ENCODE measurements at regions not wholly inside any gene's neighbourhood (a gene's known extent, or its start where the extent isn't known, plus 50 kb on each side); places are given as distances from the start of the nearest gene placed in this dataset.

GRCh38 chr1:88275259-88275862 lies 408.7 kb upstream of the PKN2 start:
- no peak for DNase-seq

DNA sequence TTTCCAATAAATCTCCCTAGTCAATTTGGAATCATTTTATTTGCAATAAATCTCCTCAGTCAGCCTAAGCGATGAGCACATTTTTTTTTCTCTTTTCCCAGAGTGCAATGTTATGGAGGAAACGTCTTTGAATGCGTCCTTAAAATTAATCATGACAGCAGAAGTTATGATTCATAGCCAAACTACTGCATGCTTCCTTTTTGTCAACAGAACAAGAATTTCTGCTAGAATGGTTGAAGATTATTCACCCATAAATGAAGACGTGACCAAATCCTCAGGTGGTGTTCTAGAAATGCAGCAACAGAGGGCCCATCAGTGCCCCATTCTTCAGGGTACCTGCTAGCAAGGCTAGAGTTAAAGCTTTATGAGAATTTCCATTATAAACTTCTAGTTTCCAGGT lies 407.9 kb upstream of the PKN2 start:
- no peak for DNase-seq

GRCh38 chr1:88284066-88284465 lies 400.0 kb upstream of the PKN2 start:
- no peak for DNase-seq

DNA sequence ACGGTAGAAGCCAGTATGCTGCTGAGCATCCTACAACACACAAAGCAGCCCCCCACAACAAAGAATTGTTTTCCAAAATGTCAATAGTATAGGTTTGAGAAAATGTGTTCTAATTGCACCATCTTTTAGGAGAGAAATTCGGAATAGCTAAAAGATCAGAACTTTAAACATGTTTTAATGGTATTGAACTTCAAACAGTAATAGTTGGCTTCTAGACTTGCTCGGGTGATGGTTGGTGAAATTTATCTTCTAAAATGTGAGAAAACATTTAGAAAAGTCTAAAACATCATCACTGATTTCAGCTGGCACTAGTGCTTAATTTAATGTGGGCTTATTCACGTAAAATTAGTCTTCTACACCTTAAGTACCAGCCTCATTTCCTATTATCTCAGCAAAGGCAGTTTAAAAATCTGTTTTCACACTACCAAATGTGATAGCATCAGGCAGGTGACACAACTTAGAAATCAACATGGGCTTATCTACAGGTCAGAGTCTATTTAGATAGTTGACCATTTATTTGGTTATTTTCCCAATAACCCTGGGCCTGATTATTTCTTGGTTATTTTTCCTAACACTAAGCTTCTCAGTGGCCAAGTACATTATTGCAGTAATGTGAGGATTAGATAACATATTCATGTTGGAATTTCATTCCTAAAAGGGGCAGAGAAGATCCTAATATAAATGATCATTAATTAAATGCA lies 399.3 kb upstream of the PKN2 start:
- DNase-seq = no peak

GRCh38 chr1:88286716-88287115 lies 397.4 kb upstream of the PKN2 start:
- no peak for DNase-seq

DNA sequence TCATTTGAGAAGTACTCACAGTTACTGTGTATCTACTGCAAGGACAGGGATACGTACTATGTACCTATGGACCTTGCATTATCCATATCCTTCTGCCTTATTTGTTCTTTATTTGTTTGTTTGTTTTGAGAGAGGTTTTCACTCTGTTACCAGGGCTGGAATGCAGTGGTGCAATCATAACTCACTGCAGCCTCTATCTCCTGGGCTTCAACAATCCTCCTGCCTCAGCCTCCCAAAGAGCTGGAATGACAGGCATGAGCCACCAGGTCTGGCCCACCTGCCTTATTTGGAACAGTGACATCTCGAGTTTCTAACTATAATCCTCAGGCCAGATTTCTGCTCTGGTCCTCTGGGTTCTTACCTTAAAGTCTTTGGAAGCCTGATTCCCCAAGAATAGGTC lies 395.5 kb upstream of the PKN2 start:
- no peak for DNase-seq

- no peak for DNase-seq
Observed at GRCh38 chr1:88289401-88290102, 394.5 kb upstream of the PKN2 start.

DNA sequence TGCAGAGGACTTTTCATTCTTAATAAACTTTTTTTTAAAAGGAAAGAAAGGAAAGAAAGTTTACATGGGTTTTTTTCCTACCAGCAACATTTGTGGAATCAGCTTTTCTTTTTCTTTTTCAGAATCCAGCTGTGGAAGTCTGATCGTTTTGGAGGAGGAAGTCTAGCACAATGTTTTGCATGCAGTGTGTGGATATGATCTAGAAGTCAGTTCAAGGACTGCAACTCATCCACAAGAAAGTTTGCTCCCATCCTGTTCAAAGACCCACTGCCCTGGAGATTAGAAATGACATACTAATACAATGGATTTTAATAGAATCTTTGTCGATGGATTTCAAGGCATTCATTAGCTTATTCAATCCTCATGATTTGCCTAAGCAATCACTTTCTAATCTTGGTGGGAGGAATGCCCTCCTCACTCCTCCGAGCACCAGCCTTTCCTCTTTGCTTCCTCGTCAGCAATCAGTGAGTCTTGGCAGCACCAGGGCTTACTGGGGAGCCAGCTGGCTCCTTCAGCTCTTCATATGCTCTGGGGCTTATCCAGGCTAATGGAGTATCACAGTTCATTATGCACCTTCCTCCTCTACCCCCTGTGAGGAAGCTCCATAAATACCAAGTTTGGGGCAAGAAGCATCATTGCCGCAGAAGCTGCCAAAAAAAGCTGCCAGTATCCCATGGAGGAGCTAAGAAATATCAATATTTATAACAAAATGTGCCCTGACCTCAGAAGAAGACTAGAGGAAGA lies 392.3 kb upstream of the PKN2 start:
- no peak for DNase-seq

DNA sequence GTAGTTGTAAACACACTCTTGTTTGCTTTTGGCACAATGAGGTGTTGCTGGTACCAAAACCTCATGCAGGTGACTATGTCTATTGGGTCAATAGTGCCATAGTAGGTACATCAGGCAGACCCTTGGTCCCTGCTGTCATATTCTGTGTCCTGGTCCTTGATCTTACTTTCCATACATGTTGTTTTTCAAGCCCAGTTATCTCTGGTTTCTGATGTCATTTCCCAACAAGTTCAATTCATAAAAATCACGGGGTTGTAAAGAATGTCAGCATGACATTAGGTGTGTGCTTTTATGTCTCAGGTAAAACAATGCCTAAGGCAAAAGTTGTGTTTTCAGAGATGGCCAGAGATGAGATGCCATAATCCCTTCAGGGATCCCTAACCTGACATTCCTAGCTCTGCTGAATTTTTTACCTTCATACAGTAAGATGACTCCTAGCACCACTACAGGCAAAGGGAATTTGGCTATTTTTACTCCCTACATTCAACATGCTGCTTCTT lies 390.3 kb upstream of the PKN2 start:
- no peak for DNase-seq

DNA sequence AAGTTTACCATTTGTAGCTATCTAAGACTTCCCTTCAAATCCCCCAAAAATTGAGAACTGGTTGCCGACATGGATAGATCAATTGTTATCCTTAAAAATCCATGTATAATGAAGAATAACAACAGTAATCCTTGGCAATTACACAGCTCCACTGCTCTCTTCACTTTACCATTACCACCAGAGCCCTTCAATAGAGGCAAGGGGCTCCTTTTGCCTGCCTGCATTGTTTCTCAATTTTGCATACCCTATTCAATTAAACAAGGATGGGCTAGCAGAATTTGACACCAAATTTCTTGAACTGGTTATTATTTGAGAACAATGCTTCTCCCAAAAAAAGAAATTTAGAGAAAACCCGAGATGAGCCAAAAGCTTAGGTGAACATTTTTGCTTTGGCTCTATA lies 387.8 kb upstream of the PKN2 start:
- DNase-seq = no peak

- no peak for DNase-seq
Observed at GRCh38 chr1:88296642-88297041, 387.4 kb upstream of the PKN2 start.

- DNase-seq = no peak
Observed at GRCh38 chr1:88298506-88298905, 385.6 kb upstream of the PKN2 start.

GRCh38 chr1:88300752-88301263 lies 383.3 kb upstream of the PKN2 start:
- DNase-seq = no peak

DNA sequence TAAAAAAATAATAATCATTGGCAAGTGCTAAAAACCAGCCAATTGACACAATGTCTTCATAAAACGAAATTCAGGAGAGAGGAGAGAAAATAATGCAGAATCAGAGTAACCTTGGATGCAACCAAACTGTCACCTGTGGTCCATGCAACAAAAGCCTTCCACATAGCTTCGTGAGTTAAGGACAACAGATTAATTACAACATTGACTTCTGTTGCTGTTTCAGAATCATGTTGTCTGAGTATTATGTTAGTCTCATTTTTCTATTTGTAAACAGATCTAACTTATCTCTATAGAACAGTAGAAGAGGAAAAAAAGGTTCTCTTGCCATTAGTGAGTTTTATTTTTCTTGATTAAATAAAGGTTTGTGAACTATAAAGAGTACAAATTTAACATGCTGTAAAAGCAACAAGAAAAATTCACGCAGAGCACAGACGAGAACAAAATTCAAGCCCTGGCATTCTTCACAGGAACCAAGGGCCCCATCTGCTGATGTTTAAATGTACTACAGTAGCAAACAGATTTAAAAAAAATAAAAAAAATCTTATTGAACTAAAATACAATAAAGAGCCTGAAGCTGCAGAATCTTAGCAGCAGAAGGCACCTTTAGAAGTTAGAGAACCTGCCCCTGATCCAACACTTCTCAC lies 381.1 kb upstream of the PKN2 start:
- DNase-seq = no peak

- no peak for DNase-seq
Observed at GRCh38 chr1:88311265-88311664, 372.8 kb upstream of the PKN2 start.

DNA sequence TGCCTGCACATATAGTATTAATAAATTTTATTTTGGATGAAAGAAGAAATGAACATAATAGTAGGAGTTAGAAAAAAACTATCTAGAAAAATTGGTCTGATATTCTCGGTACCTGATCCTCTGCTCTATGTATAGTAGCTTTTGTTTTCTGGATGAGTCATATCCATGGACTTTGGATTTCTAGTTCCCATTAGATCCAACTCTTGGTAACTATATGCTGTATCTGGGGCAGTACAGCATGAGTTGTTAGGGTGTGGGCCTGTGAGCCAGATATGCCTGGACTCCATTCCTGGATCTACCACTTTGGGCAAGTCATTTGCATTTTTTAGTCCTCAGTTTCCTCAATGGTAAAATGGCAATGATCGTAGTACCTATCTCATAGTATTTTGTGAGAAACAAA lies 372.2 kb upstream of the PKN2 start:
- DNase-seq = no peak

GRCh38 chr1:88317396-88317795 lies 366.7 kb upstream of the PKN2 start:
- DNase-seq = no peak

- DNase-seq = no peak
Observed at GRCh38 chr1:88318740-88319139, 365.3 kb upstream of the PKN2 start.

GRCh38 chr1:88320291-88320690 lies 363.8 kb upstream of the PKN2 start:
- no peak for DNase-seq

DNA sequence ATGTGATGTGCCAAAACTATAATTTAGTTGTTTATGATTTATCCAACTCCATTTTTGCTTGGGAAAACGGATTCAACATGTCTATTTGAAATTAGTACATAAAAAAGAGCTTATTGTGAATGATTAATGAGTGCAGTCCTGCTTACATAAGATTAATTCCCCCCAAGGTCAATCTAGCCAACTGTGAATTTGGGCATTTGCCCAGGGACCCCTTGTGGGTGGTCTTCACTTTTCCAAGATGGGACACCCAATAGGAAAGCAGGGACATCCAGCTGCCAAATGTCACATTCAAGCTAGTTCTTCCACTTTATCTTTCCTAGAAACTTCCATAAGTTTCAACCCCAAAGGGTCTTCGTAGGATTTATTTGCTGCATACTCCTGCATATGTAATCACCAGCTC lies 362.4 kb upstream of the PKN2 start:
- no peak for DNase-seq

DNA sequence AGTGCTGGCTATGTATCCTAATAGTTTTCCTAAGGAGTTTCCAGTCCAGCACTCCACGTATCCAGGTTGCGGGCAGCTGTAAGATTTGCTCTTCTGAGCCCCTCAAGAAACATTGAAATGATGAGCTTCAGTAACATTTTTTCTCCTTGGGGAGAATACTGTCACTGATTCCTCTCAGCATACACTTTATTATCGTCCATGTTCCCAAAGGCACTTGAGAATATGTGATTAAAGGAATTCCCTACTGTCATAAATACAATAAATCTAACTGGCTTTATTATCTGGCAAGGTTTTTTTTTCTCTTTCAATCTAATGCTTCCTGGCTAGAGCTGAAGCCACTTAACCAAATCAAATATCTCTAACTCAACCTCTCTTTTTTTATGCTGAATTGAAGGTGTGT lies 359.2 kb upstream of the PKN2 start:
- no peak for DNase-seq

DNA sequence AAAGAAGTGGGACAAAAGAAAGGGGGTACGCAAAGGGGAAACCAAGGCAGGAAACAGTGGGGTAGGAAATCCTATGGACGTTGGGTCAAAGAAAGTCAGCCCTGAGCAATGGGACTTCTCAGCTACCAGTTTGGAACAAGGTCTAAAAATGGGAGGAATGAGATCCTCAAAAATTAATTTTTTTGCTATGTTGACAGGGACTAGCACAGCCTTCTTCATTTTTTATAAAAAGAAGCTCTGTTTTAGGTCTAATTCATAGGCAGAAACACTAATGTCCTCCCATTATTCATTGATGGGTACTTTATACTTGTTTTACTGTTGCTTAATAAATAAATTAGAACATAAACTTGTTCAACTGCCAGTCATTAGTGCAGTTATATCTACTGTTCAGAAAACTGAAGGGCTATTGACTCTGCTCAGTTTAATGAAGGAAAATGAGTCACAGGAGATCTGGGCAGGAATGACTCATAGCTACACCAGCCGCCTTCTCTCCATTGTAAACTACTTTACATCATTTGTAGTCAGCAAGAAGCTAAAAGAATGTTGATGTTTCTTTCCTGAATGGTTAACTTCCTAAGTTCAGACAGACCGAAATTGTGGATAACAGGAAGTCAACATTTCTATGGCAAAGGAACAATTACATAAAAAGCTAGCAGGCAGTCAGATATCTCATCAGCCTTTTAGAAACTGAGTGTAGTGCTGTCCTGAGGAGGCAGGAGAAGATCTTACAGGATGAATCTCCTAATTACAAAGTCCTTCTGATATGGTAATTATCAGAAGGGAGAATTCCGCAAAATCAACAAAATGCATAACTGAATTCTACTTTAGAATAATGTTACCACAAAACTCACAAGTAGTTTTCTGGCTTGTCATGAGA lies 356.4 kb upstream of the PKN2 start:
- no peak for DNase-seq
